CD1c-positive myeloid dendritic cell (primary cell): ENCODE measurements at regions not wholly inside any gene's neighbourhood (a gene's known extent, or its start where the extent isn't known, plus 50 kb on each side); places are given as distances from the start of the nearest gene placed in this dataset.
"Not testable (repeated sequence)": the region's sequence is repeated elsewhere in the genome, so short reads cannot be mapped to it uniquely, and the experiment has no call there.

Source experiments
- DNase-seq: peaks from one replicate; pipeline ENCODE4 v3.0.0-alpha.2; 2016; ENCODE audit errors: extremely low spot score

DNA sequence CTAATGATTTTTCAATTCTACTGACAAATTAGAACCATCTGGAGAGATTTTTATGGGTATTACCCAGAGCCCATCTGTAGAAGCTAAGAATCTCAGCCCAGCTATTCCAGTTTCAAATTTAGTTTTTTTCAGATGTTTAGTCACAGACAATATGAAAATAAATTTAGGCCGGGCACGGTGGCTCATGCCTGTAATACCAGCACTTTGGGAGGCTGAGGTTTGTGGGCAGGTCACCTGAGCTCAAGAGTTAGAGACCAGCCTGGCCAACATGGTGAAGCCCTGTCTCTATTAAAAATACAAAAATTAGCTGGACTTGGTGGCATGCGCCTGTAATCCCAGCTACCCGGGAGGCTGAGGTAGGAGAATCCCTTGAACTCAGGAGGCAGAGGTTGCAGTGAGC, 545.9 kb downstream of the PCDH7 start:
- not testable (repeated sequence) for DNase-seq

DNA sequence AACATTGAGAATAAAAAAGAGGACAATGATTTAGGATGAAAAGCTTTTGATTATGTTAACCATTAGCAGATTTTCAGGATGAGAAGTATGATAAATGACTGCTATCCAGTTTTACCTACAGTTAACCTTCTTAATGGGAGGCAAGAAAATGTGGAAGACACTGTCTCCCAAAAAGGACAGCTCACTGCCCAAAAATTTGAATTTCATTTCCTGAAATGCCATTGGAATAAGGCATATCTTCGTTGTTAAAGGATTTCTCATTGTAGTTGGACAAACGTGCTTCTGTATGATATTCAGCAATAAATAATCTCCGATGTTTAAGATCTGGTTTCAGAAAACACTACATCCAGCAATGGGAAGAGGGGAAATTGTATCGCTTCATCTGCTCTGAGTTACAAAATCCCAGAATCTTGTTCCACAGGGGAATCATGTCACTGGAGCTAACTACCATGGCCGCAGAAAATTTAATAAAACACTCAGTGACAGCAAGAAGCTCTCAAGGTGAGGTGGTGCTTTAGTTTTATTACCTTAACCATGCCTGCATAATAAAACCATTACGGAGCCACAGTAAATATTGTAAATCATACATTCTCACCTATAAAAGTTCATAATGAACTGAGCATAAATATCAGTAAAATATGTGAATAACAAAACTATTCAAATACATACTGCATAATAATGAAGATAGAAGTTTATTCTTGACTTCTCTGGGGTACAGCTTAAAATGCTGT, 552.3 kb downstream of the PCDH7 start:
- no peak for DNase-seq

DNA sequence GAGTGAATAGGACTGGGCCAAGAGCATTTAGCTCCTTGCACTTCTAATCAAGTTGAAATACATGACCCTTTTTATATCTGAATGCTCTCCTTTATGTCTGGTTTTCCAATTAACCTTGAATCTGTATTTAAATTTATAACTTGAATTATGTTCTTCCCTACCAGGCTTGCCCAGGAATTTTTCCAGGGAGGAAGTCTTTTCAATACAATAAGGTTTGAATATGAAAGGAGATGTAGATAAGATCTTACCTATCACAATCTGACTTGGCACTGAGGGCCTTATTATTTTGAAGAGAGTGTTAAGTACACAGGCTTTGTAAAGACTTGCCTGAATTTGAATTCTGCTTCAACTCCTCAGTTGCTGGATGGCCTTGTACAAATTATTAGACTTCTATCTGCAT, 555.7 kb downstream of the PCDH7 start:
- no peak for DNase-seq

DNA sequence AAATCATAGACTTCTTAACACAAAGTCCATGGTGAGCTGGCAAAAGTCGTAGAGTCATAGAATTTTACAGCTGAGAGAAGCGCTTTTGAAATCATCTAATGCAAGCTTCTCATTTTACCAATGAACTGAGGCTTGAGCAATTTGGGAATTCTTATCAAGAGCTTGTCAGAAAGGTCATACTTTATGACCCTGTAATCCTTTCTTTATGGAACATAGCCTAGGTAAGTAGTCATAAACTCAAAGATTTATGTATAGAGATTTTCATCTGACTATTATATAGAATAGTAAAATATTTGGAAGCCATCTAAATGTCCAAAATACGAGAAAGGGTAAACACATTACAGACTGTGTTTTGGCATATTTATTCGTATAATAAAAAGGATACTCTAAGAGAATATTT, 563.5 kb downstream of the PCDH7 start:
- no peak for DNase-seq

DNA sequence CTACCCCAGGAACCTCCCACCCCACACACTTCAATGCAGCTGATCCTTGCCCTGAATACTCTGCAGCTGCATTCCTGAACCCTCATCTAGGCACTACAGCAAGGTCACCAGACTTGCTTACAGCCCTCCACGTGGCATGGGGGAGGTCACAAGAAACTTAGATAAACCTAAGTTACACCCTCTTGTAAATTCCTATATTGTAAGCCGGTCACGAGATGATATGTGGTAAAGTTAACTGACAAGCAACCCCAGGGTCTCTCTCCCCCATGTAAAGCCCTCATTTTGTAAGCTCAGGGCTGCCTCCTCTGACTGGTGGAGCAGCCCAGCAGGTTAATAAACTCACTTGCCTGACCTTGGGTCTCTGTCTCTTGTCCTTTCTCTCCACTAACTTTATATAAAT, 570.7 kb downstream of the PCDH7 start:
- DNase-seq = no peak

DNA sequence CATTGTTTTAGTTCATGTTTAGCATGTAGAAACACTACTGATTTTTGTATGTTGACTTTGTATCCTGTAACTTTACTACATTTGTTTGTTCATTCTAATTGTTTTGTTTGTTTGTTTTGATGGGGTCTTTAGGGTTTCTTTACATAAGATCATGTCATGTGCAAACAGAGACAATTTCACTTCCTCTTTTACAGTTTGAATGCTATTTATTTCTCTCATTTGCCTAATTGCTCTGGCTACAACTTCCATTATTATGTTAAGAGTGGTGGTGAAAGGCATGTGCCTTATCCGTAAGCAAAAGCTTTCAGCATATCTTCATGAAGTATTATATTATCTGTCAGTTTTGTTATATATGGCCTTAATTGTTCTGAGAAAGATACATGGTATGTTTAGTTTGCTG, 571.1 kb downstream of the PCDH7 start:
- DNase-seq = no peak

DNA sequence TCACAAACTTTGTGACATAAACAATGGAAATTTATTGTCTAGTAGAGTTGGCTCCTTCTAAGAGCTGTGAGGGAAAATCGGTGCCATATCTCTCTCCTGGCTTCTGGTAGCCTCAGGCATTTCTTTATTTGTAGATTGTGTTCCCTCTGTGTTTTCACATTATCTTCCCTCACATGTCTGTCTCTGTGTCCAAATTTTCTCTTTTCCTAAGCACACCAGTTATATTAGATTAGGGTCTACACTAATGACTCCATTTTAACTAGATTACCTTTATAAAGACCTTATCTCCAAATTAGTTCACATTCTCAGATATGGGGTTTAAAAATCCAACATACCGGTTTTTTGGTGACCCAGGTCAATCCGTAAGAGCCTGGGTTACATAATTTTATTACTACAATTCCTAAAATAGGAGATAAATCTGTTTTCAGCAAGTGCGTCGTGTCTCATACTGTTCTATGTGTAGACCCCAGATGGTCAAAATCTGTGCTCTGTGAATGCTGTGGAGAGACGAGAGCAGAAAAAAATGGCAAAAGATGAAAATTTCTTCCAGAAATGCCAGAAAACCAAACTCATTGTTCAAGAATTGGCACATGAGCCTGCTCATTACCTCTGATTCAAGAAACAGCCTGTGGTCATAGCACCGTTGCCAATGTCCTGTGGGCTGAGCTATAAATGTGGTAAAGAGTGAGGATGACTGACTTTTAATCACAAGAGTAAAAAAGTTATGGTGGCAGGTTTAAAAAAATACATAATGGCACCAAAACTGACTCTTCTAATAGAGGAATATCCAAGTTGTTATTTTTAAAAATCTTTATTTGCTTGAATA, 574.7 kb downstream of the PCDH7 start:
- DNase-seq = no peak

DNA sequence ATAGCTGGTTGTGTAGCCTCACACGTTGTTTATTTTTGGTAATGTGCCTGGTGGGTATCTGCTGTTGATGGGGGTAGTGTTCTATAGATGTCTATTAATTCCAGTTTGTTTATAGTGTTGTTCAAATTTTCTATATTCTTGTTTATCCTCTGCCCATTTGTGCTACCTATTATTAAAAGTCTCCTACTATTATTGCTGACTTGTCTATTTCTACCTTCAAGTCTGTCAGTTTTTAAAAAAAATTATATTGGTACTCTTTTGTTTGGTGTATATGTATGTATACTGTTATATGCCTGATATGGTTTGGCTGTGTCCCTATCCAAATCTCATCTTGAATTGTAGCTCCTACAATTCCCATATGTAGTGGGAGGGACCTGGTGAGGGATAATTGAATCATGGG, 578.6 kb downstream of the PCDH7 start:
- no peak for DNase-seq

DNA sequence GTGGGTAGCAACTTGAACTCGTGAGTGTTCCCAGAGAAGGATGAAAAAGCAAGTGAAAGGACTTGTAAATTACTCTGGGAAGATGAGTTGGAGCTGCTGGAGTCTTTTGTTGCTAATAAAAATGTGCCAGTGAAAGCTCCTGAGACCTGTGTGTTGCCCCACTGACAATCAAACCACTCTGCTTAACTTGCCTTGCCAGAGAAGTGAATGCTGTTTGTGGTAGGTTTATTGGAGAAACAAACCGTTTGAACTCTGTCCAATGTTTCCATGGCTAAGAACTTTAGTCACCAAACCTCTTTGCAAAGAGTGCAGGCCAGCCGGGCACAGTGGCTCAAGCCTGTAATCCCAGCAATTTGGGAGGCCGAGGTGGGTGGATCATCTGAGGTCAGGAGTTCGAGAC, 586.9 kb downstream of the PCDH7 start:
- no peak for DNase-seq

DNA sequence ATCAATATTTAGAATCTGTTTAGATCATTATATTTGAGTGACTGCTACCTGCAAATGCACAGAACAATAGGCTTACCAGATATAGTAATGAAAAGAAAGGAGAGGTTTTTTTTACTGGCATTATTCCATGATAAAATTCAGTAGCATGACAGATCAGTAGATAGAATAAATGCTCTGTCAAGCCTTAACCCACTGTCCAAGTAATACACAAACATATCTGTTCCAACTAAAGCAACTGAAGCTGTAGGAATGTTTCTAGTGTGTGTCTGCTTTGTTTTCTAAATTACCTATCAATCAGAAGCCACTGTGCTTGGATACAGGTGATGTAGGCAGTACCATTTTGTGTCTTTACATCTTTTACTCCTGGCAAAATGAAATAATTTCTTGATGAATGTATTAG, 604.6 kb downstream of the PCDH7 start:
- no peak for DNase-seq

DNA sequence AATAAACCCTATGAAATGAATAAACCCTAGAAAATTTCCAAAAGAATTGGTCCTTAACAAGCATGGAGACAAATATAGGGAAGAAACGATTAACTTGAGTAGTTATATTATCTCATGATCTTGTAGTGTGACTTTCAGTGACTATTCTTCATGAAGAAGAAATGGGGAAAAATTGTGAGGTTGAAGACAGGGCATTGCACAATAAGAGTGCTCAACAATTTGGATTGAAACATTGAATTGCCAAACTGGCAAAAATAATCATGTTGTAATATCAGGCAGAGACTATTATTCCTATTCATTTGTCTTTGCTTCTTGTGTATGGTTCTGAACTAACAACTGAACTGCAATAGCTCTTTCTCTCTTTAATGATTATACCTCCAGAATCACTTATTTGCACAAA, 605.1 kb downstream of the PCDH7 start:
- no peak for DNase-seq

DNA sequence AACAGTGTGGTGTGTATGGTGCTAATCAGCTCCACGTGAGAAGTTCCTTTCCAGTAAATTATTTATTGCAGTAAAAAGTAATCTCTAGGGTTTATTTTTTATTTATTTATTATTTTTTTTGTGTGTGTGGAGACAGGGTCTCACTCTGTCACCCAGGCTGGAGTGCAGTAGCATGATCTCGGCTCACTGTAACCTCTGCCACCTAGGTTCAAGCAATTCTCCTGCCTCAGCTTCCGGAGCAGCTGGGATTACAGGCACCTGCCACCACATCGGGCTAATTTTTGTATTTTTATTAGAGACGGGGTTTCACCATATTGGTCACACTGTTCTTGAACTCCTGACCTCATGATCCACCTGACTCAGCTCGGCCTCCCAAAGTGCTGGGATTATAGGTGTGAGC, 606.9 kb downstream of the PCDH7 start:
- DNase-seq = no peak

DNA sequence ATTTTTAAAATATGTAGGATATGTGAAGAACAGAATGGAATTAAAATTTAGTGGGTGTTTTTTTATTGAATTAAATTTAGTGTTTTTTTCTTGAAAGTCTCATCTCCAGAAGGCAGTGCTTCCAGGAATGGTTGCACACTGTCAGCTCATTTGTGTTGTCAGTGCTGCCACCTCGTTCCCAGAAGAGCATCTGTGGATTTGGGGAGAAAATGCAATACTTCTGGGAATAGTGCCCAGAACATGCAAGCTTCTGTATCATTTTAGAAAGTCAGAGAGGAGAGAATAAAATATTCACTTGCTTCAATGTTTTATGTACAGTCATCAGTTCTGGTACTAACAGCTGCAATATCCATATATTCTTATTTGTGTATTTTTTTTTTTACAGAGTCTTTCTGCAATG, 608.8 kb downstream of the PCDH7 start:
- DNase-seq = no peak

DNA sequence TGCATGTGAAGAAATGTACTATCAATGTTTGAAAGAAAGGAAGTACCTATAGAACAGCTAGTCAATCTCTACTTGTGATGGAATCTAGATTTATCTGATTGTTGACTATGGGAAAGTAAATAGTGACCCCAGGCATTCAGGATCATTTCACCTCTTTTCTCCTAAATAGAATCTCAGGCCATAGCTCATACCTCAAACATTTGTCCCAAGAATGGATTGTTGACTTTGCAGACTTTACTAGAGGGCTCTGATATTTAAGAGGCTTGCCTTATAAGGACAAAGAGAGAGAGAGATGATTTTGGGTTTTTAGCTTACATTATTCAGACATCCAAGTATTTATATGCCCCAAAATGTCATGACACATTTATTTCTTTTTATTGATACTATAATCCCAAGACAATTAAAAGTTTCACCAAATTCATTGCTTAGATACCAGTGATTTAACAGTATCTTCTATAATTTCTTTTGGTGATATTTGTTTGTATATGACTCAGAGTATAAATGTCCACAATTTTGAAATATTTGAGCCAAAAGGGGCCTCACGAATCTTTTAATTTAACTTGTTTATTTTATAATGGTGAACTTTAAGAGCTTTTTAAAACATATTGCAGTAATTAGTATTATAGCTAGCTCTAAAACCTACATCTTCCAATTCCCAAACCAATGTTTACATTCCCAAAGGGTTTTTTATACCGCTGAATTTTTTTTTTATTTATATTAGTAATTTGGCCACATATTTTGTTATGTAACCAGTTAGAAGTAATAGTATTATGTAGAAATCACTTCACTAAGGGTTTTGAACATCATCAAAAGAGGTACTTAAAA, 614.1 kb downstream of the PCDH7 start:
- DNase-seq = no peak

DNA sequence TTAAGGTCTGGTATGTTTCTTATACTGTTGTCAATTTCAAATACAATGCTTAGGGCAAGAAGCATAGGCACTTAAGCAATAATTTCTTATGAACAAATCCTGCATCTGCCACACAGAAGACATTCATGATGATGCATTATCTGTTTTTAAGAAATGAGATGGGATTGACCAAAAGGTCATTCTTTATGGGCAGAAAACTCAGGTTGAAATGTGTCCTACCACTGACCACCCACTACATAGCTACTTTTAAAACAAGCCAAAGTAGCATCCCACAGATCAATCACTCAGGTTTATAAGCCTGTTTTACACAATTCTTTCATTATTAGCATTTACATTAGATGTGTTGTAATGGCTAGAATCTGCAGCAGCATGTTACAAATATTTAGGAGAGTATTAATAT, 617.8 kb downstream of the PCDH7 start:
- no peak for DNase-seq

DNA sequence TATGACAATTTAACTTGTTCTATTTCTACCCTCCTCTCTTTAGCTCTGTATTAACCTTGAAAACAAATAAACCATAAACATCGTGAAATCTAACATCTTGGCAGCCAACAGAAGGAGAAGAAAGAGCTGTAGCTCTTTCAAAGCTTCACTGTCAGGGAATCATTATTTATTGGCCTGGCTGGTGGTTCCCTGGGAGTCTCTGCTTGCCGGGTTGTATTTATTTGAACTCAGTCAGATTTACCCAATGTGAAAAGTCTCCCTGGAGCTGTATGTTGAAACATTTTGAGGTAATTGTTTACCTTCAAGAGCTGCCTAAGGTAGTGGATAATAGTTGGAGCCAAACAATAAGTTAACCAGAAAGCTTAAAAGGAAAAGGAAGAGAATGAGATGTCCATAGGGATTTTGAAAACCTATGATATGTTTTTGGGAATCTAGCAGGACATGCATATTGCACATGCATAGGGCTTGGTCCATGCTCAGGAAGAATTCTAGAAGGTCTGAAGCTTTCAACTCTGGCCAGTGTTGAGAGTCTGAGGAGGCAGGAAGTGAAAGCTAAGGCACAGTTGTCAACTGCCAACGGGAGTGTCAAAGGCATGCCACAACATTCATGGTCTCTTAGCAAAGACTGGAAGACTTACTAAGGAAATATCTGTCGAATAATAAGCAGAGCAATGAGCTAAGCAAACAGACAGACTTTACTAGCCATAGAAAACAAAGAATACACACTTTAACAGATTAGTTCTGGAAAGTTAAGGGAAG, 621.6 kb downstream of the PCDH7 start:
- DNase-seq = no peak

DNA sequence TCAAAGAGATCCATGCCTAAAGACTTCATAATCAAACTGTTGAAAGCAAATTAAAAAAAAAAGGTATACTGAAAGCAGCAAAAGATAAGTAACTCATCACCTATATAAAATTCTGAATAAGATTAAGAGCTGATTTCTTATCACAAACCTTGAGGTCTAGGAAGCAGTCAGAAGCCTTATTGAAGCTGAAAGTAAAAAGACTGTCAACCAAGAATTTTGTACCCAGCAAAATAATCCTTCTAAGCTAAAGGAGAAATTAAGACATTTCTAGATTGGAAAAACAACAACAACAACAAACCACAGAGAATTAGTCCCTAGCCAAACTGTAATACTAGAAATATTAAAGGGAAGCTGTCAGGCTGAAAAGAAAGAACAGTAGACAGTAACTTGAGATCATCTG, 622.9 kb downstream of the PCDH7 start:
- DNase-seq = no peak

DNA sequence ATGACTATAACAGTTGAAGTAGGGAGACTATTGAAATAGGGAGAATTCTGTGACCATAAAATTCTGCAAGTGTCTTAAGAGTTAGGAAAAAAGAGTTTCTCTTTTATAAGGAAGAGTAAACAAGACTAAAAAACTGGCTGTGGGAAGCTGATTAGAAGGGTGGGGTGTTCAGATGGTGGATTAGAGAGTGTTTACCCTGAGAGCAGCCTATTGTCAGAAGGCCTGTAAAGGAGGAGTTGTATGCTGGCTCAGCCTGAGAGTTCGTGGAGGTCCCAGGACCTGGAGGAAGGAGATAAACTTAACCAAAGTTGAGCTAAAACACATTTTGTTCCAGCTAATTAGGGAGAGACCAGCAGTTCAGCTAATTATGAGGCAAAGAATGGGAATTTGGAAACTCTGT, 629.7 kb downstream of the PCDH7 start:
- DNase-seq = no peak

DNA sequence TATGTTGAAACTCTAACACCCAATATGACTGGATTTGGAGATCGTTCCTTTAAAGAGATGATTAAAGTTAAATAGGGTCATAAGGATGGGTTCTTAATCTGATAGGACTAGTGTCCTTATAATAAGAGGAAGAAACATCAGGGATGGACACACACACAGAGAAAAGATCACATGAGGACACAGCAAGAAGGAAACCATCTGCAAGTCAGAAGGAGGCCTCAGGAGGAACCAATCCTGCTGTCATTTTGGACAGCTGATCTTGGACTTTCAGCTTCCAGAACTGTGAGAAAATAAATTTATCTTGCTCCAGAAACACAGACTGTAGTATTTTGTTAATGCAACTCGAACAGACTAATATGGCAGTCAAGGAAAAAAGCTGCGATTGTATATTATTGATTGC, 631.5 kb downstream of the PCDH7 start:
- no peak for DNase-seq

DNA sequence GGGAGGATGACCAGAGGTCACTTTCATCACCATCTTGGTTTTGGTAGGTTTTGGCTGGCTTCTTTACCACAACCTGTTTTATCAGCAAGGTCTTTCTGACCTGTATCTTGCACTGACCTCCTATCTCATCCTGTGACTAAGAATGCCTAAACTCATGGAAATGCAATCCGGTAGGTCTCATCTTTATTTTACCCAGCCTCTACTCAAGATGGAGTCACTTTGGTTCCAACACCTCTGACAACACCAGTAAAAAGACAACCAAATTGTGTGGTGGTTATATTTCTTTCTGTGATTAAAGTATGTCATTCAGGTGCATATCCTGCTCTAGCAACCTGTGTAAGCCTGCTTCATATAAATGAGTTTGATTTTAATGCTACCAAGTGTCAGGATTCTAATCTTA, 636.7 kb downstream of the PCDH7 start:
- no peak for DNase-seq

DNA sequence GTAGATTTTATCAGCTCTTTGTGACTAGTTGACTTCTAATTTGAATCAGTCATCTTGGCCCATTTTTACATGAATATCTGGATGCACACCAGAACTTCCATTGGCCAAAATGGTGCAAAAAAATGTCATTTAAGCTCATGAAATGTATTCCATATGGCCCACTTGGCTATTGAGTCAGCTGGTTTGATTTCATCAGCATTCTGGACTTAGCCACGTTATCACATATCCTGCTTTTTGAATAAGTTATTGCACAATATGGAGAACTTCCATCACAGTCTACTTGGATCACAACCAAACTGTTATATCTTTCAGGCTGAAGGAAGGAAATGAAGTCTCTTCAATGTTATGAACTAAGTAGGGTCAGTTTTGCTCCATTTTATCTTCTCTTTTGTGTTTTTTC, 640.6 kb downstream of the PCDH7 start:
- no peak for DNase-seq

DNA sequence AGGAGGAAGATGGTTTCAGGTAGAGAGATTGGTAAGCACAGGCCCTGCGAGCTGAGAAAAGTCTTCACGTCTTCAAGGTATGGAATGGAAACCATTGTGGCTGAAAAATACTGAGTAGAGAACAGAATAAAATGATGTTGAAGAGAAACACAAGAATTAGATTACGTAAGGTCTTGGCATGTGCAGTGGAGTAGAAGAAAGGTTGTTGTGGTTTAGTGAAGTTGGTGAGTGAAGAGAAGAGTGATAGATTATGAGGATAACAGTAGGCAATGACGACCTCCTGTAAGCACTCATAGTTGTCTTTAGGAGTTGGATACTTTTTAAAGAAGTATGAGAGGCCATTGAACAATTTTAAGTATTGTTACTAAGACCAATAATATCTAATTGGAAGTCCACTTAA, 642.6 kb downstream of the PCDH7 start:
- no peak for DNase-seq
